HEK293 (cell line): ENCODE measurements at regions not wholly inside any gene's neighbourhood (a gene's known extent, or its start where the extent isn't known, plus 50 kb on each side); places are given as distances from the start of the nearest gene placed in this dataset.

Experiments used
- CTCF ChIA-PET: fragments of 350-600 bp; formaldehyde crosslinking; extraction: SDS; loops from one replicate; lab custom pipeline; 2021; ENCODE audit warnings: antibody characterized with exemption; lab: Yijun Ruan, JAX
- POLR2A ChIA-PET: fragments of 300-600 bp; formaldehyde crosslinking; extraction: SDS; loops from one replicate; lab custom pipeline; 2020; ENCODE audit warnings: antibody characterized with exemption, inconsistent platforms; lab: Yijun Ruan, JAX
- H3K27ac ChIP-seq: fragments of 200-500 bp; sonication (Bioruptor generic); 2 replicates; pipeline ENCODE4 v1.5.1; 2014; ENCODE audit warnings: low read depth, low read length, control low read depth, inconsistent platforms; ENCODE audit errors: extremely low read depth
- H3K36me3 ChIP-seq, 2 experiments: fragments of 200-500 bp in 1 of 2; sonication (Bioruptor generic) in 1 of 2; 1 replicate in 1 of 2; 2 replicates in 1 of 2; pipeline ENCODE4 v1.5.1; 2014 to 2017; ENCODE audit warnings: inconsistent platforms in 2 of 2, low read length in 2 of 2; ENCODE audit not compliant: control insufficient read depth in 2 of 2, insufficient read depth in 1 of 2
- H3K4me1 ChIP-seq: fragments of 200-500 bp; sonication (Bioruptor generic); 2 replicates; pipeline ENCODE4 v1.5.1; 2014; ENCODE audit warnings: mild to moderate bottlenecking, low read length, inconsistent platforms; ENCODE audit not compliant: control insufficient read depth, insufficient read depth
- H3K4me3 ChIP-seq: 2 replicates; pipeline ENCODE4 v1.5.1; 2011; ENCODE audit warnings: low read depth, mild to moderate bottlenecking, control low read depth, low read length, moderate library complexity
- H3K9me3 ChIP-seq: fragments of 200-500 bp; sonication (Bioruptor generic); 2 replicates; pipeline ENCODE4 v1.5.1; 2014; ENCODE audit warnings: low read depth, low read length, inconsistent platforms; ENCODE audit not compliant: control insufficient read depth, insufficient read depth
- KLF16 ChIP-seq: fragments of 450-650 bp; formaldehyde crosslinking; IDR thresholded peaks from 2 replicates; pipeline ENCODE4 v1.5.1; 2017; ENCODE audit warnings: missing biosample characterization, missing genetic modification characterization
- SP3 ChIP-seq: fragments of 450-650 bp; formaldehyde crosslinking; IDR thresholded peaks from 2 replicates; pipeline ENCODE4 v1.5.1; 2016; ENCODE audit warnings: missing biosample characterization, missing genetic modification characterization
- ZBTB21 ChIP-seq: fragments of 450-650 bp; formaldehyde crosslinking; IDR thresholded peaks from 2 replicates; pipeline ENCODE4 v1.5.1; 2017; ENCODE audit warnings: missing biosample characterization, missing genetic modification characterization
- ZBTB49 ChIP-seq: fragments of 450-650 bp; formaldehyde crosslinking; IDR thresholded peaks from 2 replicates; pipeline ENCODE4 v1.5.1; 2016; ENCODE audit warnings: missing biosample characterization, missing genetic modification characterization, low read depth
- ZBTB6 ChIP-seq: fragments of 450-650 bp; formaldehyde crosslinking; IDR thresholded peaks from 2 replicates; pipeline ENCODE4 v1.5.1; 2017; ENCODE audit warnings: missing biosample characterization, missing genetic modification characterization
- ZNF121 ChIP-seq: fragments of 450-650 bp; formaldehyde crosslinking; IDR thresholded peaks from 2 replicates; pipeline ENCODE4 v1.5.1; 2016; ENCODE audit warnings: missing biosample characterization, missing genetic modification characterization
- ZNF148 ChIP-seq: fragments of 450-650 bp; formaldehyde crosslinking; IDR thresholded peaks from 2 replicates; pipeline ENCODE4 v1.5.0; 2017; ENCODE audit warnings: missing biosample characterization, missing genetic modification characterization, borderline replicate concordance
- ZNF2 ChIP-seq: fragments of 450-650 bp; formaldehyde crosslinking; IDR thresholded peaks from 2 replicates; pipeline ENCODE4 v1.5.1; 2016; ENCODE audit warnings: missing biosample characterization, missing genetic modification characterization
- ZNF280D ChIP-seq: fragments of 450-650 bp; formaldehyde crosslinking; IDR thresholded peaks from 2 replicates; pipeline ENCODE4 v1.5.1; 2016; ENCODE audit warnings: missing biosample characterization, missing genetic modification characterization
- ZNF350 ChIP-seq: fragments of 450-650 bp; formaldehyde crosslinking; IDR thresholded peaks from 2 replicates; pipeline ENCODE4 v1.5.0; 2017; ENCODE audit warnings: missing biosample characterization, mild to moderate bottlenecking, missing genetic modification characterization
- ZNF48 ChIP-seq: fragments of 450-650 bp; formaldehyde crosslinking; IDR thresholded peaks from 2 replicates; pipeline ENCODE4 v1.5.1; 2016; ENCODE audit warnings: missing biosample characterization, missing genetic modification characterization
- ZNF624 ChIP-seq: fragments of 450-650 bp; formaldehyde crosslinking; IDR thresholded peaks from 2 replicates; pipeline ENCODE4 v1.5.1; 2017; ENCODE audit warnings: missing biosample characterization, missing genetic modification characterization
- ZNF639 ChIP-seq: fragments of 450-650 bp; formaldehyde crosslinking; IDR thresholded peaks from 2 replicates; pipeline ENCODE4 v1.5.1; 2016; ENCODE audit warnings: missing biosample characterization, missing genetic modification characterization
- ZNF76 ChIP-seq: fragments of 450-650 bp; formaldehyde crosslinking; IDR thresholded peaks from 2 replicates; pipeline ENCODE4; 2016; ENCODE audit warnings: low read depth, missing biosample characterization, missing genetic modification characterization, borderline replicate concordance
- ZSCAN16 ChIP-seq: fragments of 450-650 bp; formaldehyde crosslinking; IDR thresholded peaks from 2 replicates; pipeline ENCODE4 v1.5.1; 2016; ENCODE audit warnings: missing biosample characterization, missing genetic modification characterization

GRCh38 chr3:40731445-40731844 is 206.7 kb downstream of the ZNF621 start:
- H3K4me1 ChIP-seq = no peaks in the 10 kb centered on the region
- ChIA-PET CTCF (interaction anchor here (0.8 to 1.4 kb wide), 2 partner anchors 9 to 151 kb away, joined by 3 read pairs; no protein-coding TSS in a partner anchor), POLR2A (no interaction called here)
- H3K9me3 ChIP-seq = no peaks in the 10 kb centered on the region
- H3K4me3 ChIP-seq = no peak overlapping the region
- H3K36me3 ChIP-seq = no peaks in the 10 kb centered on the region
- no peak overlapping the region for H3K27ac ChIP-seq
- TF ChIP-seq ZNF639 (tag by site-specific recombination) (no peak), ZNF148 (tag by site-specific recombination) (no peak), ZNF121 (no peak), ZSCAN16 (tag by site-specific recombination) (no peak), ZNF48 (tag by site-specific recombination) (no peak), SP3 (tag by site-specific recombination) (no peak), ZBTB49 (tag by site-specific recombination) (no peak), ZNF280D (tag by site-specific recombination) (no peak), ZNF2 (no peak), ZBTB21 (no peak), ZNF76 (tag by site-specific recombination) (no peak), KLF16 (no peak)

- no peaks in the 10 kb centered on the region for H3K36me3 ChIP-seq
- ChIA-PET CTCF (no interaction called here), POLR2A (no interaction called here)
Measured at GRCh38 chr3:40736943-40737342, 212.2 kb downstream of the ZNF621 start.

More at GRCh38 chr3:40736943-40737342, 212.2 kb downstream of the ZNF621 start:
- no peak for TF ChIP-seq ZNF350 (tag by site-specific recombination)
- TF ChIP-seq ZNF624 = no peak
- TF ChIP-seq ZBTB6 (tag by site-specific recombination) = no peak
- no peaks in the 10 kb centered on the region for H3K4me1 ChIP-seq
- H3K27ac ChIP-seq = no peak overlapping the region
- no peaks in the 10 kb centered on the region for H3K9me3 ChIP-seq
- no peak overlapping the region for H3K4me3 ChIP-seq
